Stimulated activated effector memory CD8-positive, alpha-beta T cell treated with anti-CD3 and anti-CD28 coated beads, Interleukin-12 subunit alpha, Interleukin-12 subunit beta, amount 100 ng/mL, for 72 hours (primary cell): ENCODE measurements at regions not wholly inside any gene's neighbourhood (a gene's known extent, or its start where the extent isn't known, plus 50 kb on each side); places are given as distances from the start of the nearest gene placed in this dataset.
A peak's percentile ranks its signal among the peaks of the same experiment; 100 is the strongest.
"Not testable (repeated sequence)": the region's sequence is repeated elsewhere in the genome, so short reads cannot be mapped to it uniquely, and the experiment has no call there.

Source experiments
- ATAC-seq: fragments of 150-1000 bp; cut with Tn5 transposase; 2 replicates; pipeline ENCODE4 v1.10.0; 2021
- DNase-seq, 2 donors: peaks; one replicate each; pipeline ENCODE4 v3.0.0; 2021 to 2022; ENCODE audit warnings: low spot score in 2 of 2
- H3K27ac Mint-ChIP-seq: one replicate; pipeline ENCODE4 v1.8.0; 2022; ENCODE audit warnings: mild to moderate bottlenecking, mixed read lengths
- H3K36me3 Mint-ChIP-seq: one replicate; pipeline ENCODE4 v1.8.0; 2022; ENCODE audit warnings: mild to moderate bottlenecking, mixed read lengths
- H3K4me1 Mint-ChIP-seq: one replicate; pipeline ENCODE4 v1.8.0; 2022; ENCODE audit warnings: mixed read lengths
- H3K4me3 Mint-ChIP-seq: one replicate; pipeline ENCODE4 v1.8.0; 2022; ENCODE audit warnings: mild to moderate bottlenecking, mixed read lengths
- H3K9me3 Mint-ChIP-seq: one replicate; pipeline ENCODE4 v1.8.0; 2022; ENCODE audit warnings: mixed read lengths

DNA sequence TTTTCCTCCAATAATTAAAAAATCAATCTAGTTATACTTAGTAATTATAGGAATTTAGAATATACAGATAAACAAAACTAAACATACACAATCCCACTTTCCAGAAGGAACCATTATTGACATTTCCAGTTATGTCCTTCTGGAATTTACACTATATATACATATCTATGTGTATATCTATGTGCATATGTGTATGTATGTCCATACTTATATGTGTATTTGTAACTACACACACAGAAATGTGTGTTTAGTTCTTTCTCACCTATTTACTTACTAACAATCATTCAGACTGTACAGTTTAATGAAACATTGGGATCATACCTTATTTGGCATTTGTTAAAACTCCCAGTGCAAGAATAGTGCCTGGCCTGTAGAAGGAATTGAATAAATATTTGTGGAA, 126.4 kb downstream of the FHIP1A start:
- no peaks in the 10 kb centered on the region for H3K36me3 Mint-ChIP-seq
- H3K4me1 Mint-ChIP-seq: no peaks in the 10 kb centered on the region
- ATAC-seq (no peak), DNase-seq (no peak)
- H3K4me3 Mint-ChIP-seq: no peak overlapping the region
- H3K27ac Mint-ChIP-seq: no peak overlapping the region
- H3K9me3 Mint-ChIP-seq: no peaks in the 10 kb centered on the region

DNA sequence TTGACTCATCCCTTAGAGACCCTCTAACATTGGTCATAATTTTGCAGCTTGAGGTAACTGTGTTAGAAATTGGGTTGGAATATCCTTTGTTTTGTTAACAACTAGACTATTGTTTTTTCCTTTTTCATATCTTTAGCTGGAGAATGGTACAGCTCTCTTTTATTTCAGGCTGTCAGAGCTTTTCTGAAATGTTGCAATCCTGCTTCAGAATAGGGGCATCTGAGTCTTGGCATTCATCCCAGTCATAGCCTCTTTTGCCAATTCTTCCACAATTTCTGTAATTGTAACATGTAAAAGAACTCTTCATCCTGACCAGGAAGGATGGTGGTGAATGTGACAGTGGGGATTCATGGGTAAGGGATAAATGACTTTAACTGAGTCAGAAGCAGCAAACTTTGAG, 128.7 kb downstream of the FHIP1A start:
- no peaks in the 10 kb centered on the region for H3K36me3 Mint-ChIP-seq
- no peak for ATAC-seq
- no peaks in the 10 kb centered on the region for H3K9me3 Mint-ChIP-seq
- no peak overlapping the region for H3K4me3 Mint-ChIP-seq
- H3K4me1 Mint-ChIP-seq: no peaks in the 10 kb centered on the region
- DNase-seq: no peak
- no peak overlapping the region for H3K27ac Mint-ChIP-seq

DNA sequence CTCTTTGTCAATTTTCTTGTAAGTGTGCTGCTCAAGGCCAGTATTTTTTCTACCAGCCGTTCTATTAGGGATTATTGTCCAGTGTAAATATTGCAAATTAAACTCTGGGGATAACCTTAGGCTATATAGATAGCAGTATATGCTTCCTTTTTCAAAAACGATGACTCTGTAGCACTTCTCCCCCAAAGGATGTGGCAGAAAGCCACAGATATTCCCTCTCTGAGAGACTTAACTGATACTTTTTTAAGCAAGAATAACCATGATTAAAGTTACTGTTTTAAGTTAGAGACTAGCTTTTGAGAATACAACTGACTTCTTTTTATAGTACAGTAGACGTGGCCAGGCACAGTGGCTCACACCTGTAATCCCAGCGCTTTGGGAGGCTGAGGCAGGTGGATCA, 130.0 kb downstream of the FHIP1A start:
- Mint-ChIP-seq H3K4me1 (no peaks in the 10 kb centered on the region), H3K9me3 (no peaks in the 10 kb centered on the region), H3K4me3 (no peak overlapping the region), H3K36me3 (no peaks in the 10 kb centered on the region), H3K27ac (no peak overlapping the region)
- no peak for DNase-seq
- no peak for ATAC-seq

DNA sequence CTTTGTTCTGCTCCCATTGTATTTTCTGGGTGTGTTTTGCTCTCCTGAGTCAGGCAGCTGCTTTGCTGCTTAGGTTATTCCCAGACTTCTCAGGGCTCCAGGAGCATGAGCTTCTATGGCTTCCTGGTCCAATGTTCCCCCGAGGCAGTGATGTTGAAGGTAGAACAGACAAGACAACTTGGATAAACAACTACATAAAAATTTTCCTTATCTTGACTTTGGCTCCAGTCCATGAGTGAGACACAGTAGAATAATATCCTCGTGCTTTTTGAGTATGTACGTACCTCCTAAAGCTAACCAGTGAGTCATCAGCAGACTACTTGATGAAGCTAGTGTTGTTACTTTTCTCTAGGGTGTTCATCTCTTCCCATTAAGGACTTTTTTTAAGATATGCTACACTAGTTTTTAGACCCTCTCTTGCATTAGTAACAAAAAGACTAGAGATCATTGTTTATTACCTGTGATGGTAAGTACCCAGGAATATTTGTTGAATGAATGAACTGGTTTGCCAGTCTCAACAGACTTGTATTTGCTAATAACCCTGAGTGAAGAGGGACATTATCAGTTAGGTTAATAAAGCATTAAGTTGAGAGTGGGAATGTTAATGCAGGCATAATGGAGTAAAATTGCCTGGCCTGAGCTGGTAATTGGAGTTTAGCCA, 131.9 kb downstream of the FHIP1A start:
- DNase-seq: no peak
- ATAC-seq: no peak

GRCh38 chr4:151541389-151542071, 132.6 kb downstream of the FHIP1A start:
- no peaks in the 10 kb centered on the region for H3K4me1 Mint-ChIP-seq
- DNase-seq (no peak), ATAC-seq (no peak)
- no peaks in the 10 kb centered on the region for H3K36me3 Mint-ChIP-seq
- H3K9me3 Mint-ChIP-seq: no peaks in the 10 kb centered on the region
- H3K27ac Mint-ChIP-seq: no peak overlapping the region
- no peak overlapping the region for H3K4me3 Mint-ChIP-seq

More for the DNA sequence above, 131.9 kb downstream of the FHIP1A start:
- Mint-ChIP-seq H3K4me3 (no peak overlapping the region), H3K4me1 (no peaks in the 10 kb centered on the region), H3K9me3 (no peaks in the 10 kb centered on the region), H3K36me3 (no peaks in the 10 kb centered on the region), H3K27ac (no peak overlapping the region)

- H3K27ac Mint-ChIP-seq: no peak overlapping the region
- no peaks in the 10 kb centered on the region for H3K36me3 Mint-ChIP-seq
- H3K4me3 Mint-ChIP-seq: no peak overlapping the region
- ATAC-seq (no peak), DNase-seq (no peak)
- peaks cover 4% of the 10 kb centered on the region for H3K9me3 Mint-ChIP-seq
- no peaks in the 10 kb centered on the region for H3K4me1 Mint-ChIP-seq
Measured at GRCh38 chr4:151548708-151549107, 139.7 kb downstream of the FHIP1A start.

DNA sequence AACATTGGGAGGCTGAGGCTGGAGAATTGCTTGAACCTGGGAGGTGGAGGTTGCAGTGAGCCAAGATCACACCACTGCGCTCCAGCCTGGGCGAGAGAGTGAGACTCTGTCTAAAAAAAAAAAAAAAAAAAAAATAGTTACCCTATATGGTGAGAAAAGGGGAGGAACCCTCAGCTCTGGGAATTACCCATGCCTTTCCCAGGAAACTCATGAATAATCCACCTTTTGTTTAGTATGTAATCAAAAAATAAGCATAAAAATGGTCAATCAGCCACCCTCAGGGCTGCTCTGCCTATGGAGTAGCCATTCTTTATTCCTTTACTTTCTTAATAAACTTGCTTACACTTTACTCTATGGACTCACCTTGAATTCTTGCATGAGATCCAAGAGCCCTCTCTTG, 140.4 kb downstream of the FHIP1A start:
- not testable (repeated sequence) for ATAC-seq, H3K9me3 Mint-ChIP-seq, H3K4me1 Mint-ChIP-seq, H3K27ac Mint-ChIP-seq, H3K4me3 Mint-ChIP-seq, DNase-seq, H3K36me3 Mint-ChIP-seq

DNA sequence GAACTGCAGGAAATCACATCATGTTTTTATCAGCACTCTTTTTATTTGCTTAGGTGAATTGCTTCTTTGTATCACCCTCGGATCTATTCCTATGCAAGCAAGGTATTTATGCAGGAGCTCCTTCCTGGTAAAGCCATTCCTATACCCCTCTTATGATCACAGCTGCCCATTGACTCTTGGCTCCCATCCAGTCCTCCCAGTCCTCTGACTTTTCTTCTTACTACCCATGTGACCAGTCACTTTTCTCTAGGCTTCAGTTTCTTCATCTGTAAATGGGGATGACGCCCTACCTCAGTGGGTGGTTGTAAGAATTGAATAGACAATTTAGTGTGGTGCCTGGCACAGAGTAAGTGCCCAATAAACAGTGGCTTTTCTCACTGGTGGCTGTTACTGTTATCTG, 144.9 kb downstream of the FHIP1A start:
- DNase-seq (no peak), ATAC-seq (no peak)
- Mint-ChIP-seq H3K9me3 (peaks cover 2% of the 10 kb centered on the region), H3K36me3 (no peaks in the 10 kb centered on the region), H3K4me1 (no peaks in the 10 kb centered on the region), H3K4me3 (no peak overlapping the region), H3K27ac (no peak overlapping the region)

DNA sequence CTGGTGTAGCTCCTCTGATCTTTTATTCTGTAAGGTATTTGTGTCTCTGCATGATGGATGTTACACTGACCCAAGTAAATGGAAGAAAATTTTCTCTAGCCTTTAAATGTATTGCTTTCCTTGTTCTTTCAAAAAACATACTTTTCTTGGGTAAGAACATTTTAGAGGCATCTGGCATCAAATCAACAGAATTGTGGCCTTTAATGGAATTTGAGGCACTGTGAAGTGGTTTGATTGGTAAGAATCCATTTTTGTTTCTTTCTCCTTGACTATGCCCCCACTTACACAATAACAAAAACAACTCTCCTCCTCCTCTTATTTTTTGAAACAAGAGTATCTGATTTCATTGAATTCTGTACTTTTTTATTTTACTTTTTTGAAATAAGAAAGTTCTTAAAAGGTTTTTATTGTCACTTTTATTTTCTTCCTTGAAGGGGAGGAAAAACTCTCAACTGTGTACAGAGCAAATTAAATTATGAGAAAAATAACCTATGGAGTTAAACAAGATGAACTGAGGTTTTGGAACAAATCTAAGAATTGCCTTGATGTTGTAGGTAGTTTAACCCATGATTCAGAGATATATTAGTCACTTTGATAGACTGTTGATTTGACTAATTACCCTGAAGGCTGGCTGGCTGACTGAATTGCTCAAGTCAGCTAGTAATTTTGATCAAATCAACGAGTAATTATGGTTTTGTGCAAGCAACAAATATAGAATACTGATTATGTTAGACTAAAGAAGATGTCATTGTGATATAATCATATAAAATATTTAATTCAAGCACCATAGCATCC, 146.4 kb downstream of the FHIP1A start:
- DNase-seq (no peak), ATAC-seq (no peak)
- Mint-ChIP-seq H3K9me3 (no peaks in the 10 kb centered on the region), H3K27ac (no peak overlapping the region), H3K4me1 (no peaks in the 10 kb centered on the region), H3K36me3 (no peaks in the 10 kb centered on the region), H3K4me3 (no peak overlapping the region)

DNA sequence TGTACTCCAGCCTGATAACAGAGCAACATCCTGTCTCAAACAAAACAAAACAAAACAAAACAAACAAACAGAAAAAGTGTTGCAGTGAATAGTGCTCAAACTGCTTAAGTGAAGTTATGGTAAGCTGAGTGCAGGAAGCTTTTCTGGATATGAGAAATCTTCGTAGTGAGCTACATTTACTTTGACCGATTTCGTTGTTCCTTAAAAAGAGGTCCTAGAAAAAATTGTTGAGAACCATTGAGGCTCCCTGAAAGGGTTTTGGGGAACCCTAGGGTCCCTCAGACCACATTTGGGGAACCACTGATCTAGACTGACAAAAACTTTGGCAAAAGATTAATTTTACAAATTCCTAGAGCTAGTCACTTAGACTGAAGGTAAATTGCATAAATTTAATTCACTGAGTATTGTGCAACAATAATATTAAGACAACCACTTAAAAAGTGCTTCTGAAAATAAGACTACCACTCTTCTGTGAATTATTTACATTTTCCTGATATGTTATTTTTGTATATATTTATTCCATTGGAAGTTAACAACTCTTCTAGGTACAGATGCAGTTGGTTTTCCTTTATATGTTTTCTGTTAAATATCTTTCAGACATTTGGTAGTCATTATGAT, 149.6 kb downstream of the FHIP1A start:
- Mint-ChIP-seq H3K9me3 (no peaks in the 10 kb centered on the region), H3K36me3 (no peaks in the 10 kb centered on the region), H3K27ac (no peak overlapping the region), H3K4me1 (no peaks in the 10 kb centered on the region), H3K4me3 (no peak overlapping the region)
- no peak for ATAC-seq
- no peak for DNase-seq

DNA sequence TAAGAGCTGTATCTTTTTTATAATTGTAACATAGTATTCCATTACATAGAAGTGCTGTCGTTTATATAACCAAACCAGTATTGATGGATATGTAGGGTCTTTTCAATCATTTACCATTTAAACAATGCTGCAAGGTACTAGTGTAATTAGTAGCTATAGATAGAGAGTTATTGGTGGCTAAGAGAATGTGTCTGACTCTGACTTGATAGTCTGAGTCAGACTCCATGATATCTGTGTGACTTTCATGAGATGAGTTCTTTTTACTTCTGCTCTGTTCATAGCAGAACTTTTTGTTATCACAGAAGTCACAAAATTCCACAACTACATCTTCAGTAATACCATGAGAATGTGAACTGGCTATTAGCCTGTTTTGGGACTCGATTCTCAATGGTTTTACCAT, 150.6 kb downstream of the FHIP1A start:
- Mint-ChIP-seq H3K36me3 (no peaks in the 10 kb centered on the region), H3K4me3 (no peak overlapping the region), H3K27ac (no peak overlapping the region), H3K4me1 (no peaks in the 10 kb centered on the region), H3K9me3 (no peaks in the 10 kb centered on the region)
- DNase-seq: no peak
- ATAC-seq: no peak

- H3K4me3 Mint-ChIP-seq: no peak overlapping the region
- H3K36me3 Mint-ChIP-seq: no peaks in the 10 kb centered on the region
- no peak for ATAC-seq
- H3K27ac Mint-ChIP-seq: no peak overlapping the region
- no peaks in the 10 kb centered on the region for H3K9me3 Mint-ChIP-seq
- no peaks in the 10 kb centered on the region for H3K4me1 Mint-ChIP-seq
- DNase-seq: no peak
Measured at GRCh38 chr4:151561551-151562256, 152.7 kb downstream of the FHIP1A start.

DNA sequence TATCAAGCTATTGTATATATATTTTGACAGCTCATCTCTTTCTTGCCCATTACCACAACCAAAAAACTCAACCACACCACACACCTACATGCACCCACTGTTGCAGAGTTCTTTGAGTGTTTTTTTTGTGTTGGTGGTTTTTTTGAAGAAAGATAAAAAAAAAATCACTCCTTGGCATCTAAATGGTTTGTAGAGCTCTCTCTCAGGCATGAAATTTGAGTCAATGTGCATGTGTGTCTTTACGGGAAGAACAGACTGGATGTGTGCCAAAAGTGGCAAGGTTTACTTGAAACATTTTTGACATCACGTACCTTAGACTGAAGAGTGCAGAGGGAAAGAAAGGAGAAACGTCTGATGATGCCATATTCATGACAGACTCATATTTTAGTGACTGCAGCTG, 154.2 kb downstream of the FHIP1A start:
- H3K9me3 Mint-ChIP-seq: no peaks in the 10 kb centered on the region
- H3K27ac Mint-ChIP-seq: no peak overlapping the region
- DNase-seq: no peak
- no peak overlapping the region for H3K4me3 Mint-ChIP-seq
- H3K4me1 Mint-ChIP-seq: no peaks in the 10 kb centered on the region
- no peaks in the 10 kb centered on the region for H3K36me3 Mint-ChIP-seq
- peak; percentile 62 for ATAC-seq

- Mint-ChIP-seq H3K27ac (no peak overlapping the region), H3K9me3 (no peaks in the 10 kb centered on the region), H3K36me3 (no peaks in the 10 kb centered on the region), H3K4me1 (no peaks in the 10 kb centered on the region), H3K4me3 (no peak overlapping the region)
- DNase-seq (no peak), ATAC-seq (no peak)
Measured at GRCh38 chr4:151564321-151564720, 155.3 kb downstream of the FHIP1A start.

- no peak for DNase-seq
- no peak for ATAC-seq
- H3K4me3 Mint-ChIP-seq: no peak overlapping the region
- H3K4me1 Mint-ChIP-seq: no peaks in the 10 kb centered on the region
- no peaks in the 10 kb centered on the region for H3K9me3 Mint-ChIP-seq
- H3K27ac Mint-ChIP-seq: no peak overlapping the region
- no peaks in the 10 kb centered on the region for H3K36me3 Mint-ChIP-seq
Measured at GRCh38 chr4:151565583-151565982, 156.6 kb downstream of the FHIP1A start.
